ENCODE measurements at regions not wholly inside any gene's neighbourhood (a gene's known extent, or its start where the extent isn't known, plus 50 kb on each side); places are given as distances from the start of the nearest gene placed in this dataset.

DNA sequence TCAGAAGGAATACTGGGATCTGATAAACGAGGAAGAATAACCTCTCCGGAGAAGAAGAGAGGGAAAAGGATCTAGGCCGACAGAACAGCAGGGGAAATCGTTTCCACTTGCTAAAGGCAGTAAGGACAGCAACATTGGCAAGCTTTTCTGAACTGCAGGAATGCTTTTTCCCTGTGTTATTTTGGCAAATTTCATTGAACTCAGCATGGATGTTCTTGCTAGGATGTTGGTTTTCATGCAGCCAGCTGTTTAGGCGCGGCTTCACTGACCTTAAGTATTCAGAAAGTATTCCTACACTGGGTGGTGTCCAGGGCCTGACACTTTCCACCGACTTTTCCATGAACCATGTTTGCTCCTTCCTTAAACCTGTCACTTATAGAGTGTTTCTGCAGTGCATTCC is 489.7 kb downstream of the CNTN3 start:
- TF ChIP-seq, protein P1, sequence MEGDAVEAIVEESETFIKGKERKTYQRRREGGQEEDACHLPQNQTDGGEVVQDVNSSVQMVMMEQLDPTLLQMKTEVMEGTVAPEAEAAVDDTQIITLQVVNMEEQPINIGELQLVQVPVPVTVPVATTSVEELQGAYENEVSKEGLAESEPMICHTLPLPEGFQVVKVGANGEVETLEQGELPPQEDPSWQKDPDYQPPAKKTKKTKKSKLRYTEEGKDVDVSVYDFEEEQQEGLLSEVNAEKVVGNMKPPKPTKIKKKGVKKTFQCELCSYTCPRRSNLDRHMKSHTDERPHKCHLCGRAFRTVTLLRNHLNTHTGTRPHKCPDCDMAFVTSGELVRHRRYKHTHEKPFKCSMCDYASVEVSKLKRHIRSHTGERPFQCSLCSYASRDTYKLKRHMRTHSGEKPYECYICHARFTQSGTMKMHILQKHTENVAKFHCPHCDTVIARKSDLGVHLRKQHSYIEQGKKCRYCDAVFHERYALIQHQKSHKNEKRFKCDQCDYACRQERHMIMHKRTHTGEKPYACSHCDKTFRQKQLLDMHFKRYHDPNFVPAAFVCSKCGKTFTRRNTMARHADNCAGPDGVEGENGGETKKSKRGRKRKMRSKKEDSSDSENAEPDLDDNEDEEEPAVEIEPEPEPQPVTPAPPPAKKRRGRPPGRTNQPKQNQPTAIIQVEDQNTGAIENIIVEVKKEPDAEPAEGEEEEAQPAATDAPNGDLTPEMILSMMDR (conservative IDR thresholded peaks at IDR 0.05): no peak
- TF ChIP-seq EZH2 (IDR thresholded peaks at IDR 0.05; ENCODE audit: low read depth): no peak

Data from PC-9 (cell line).